Gastrocnemius medialis (tissue), 4 donors: ENCODE measurements at regions not wholly inside any gene's neighbourhood (a gene's known extent, or its start where the extent isn't known, plus 50 kb on each side); places are given as distances from the start of the nearest gene placed in this dataset.

ENCODE experiments used
- ATAC-seq, 2 donors: fragments of 150-250 bp; one replicate each; pipeline ENCODE4 v1.9.1; 2016
- DNase-seq, 2 donors: peaks; one replicate each; pipeline ENCODE4 v3.0.0-alpha.2; 2019
- H3K27ac ChIP-seq, 4 donors: fragments of 200-600 bp; sonication (generic); 1 replicate in 1 of 4; 2 replicates in 3 of 4; pipeline ENCODE4 v1.5.1; 2016 to 2018; ENCODE audit warnings: mild to moderate bottlenecking in 2 of 4, moderate library complexity in 1 of 4
- H3K27me3 ChIP-seq, 3 donors: fragments of 200-600 bp; sonication (generic) in 2 of 3; 1 replicate in 1 of 3; 2 replicates in 2 of 3; pipeline versions ENCODE4 v1.5.1 to v1.6.0; 2016 to 2019; ENCODE audit warnings: mild to moderate bottlenecking in 1 of 3, moderate library complexity in 1 of 3
- H3K36me3 ChIP-seq, 2 donors: fragments of 200-600 bp; sonication (generic) in 1 of 2; one replicate each; pipeline ENCODE4 v1.5.1; 2017 to 2018
- H3K4me1 ChIP-seq, 2 donors: fragments of 200-600 bp; sonication (generic) in 1 of 2; one replicate each; pipeline ENCODE4 v1.5.1; 2016 to 2017; ENCODE audit warnings: mild to moderate bottlenecking in 2 of 2
- H3K4me3 ChIP-seq, 4 donors: fragments of 200-600 bp; sonication (generic) in 3 of 4; 1 replicate in 1 of 4; 2 replicates in 3 of 4; pipeline ENCODE4 v1.5.1; 2016 to 2019; ENCODE audit warnings: mild to moderate bottlenecking in 2 of 4
- H3K9me3 ChIP-seq, 3 donors: fragments of 200-600 bp; sonication (generic) in 2 of 3; 1 replicate in 1 of 3; 2 replicates in 2 of 3; pipeline ENCODE4 v1.5.1; 2016 to 2019
- CTCF ChIP-seq, 5 experiments: fragments of 450-650 bp in 3 of 5; fragments of 200-600 bp in 2 of 5; sonication (generic) in 2 of 5; IDR thresholded peaks in 4 of 5; conservative IDR thresholded peaks in 1 of 5; 1 replicate in 4 of 5; 2 replicates in 1 of 5; pipeline ENCODE4 v1.5.1; 2016 to 2019; ENCODE audit warnings: antibody characterized with exemption in 5 of 5, mild to moderate bottlenecking in 3 of 5, moderate library complexity in 3 of 5
- POLR2A ChIP-seq, 2 donors: fragments of 450-650 bp; IDR thresholded peaks; one replicate each; pipeline ENCODE4 v1.6.1; 2017; ENCODE audit warnings: antibody characterized with exemption in 2 of 2, mild to moderate bottlenecking in 2 of 2, moderate library complexity in 2 of 2
- in situ Hi-C, 4 donors: fragments of 200-750 bp; cut with MboI; loops; one replicate each; pipeline versions ENCODE4 v1.15.0 to v1.8.0; 2017; ENCODE audit warnings: low sequenced_read_pairs in 4 of 4
- intact Hi-C: fragments of 100-400 bp; cut with DNase I; formaldehyde crosslinking; loops from one replicate; pipeline ENCODE4 v1.15.1; 2023; ENCODE audit warnings: low total_unique reads

GRCh38 chr6:145420599-145420998 lies 314.7 kb downstream of the EPM2A start:
- no peaks in the 10 kb centered on the region for H3K27me3 ChIP-seq
- H3K36me3 ChIP-seq: no peaks in the 10 kb centered on the region
- no peak overlapping the region for H3K27ac ChIP-seq
- no peaks in the 10 kb centered on the region for H3K9me3 ChIP-seq
- no peaks in the 10 kb centered on the region for H3K4me1 ChIP-seq
- H3K4me3 ChIP-seq: no peak overlapping the region
- DNase-seq: no peak
- intact Hi-C loops (no loop called here), in situ Hi-C loops (no loop called here)
- TF ChIP-seq POLR2A (IDR thresholded peaks at IDR 0.05) (no peak), CTCF (IDR thresholded peaks at IDR 0.05 in 4 of 5, conservative IDR thresholded peaks at IDR 0.05 in 1 of 5) (no peak)
- no peak for ATAC-seq

GRCh38 chr6:145423936-145424335 lies 311.4 kb downstream of the EPM2A start:
- no peak for DNase-seq
- in situ Hi-C loops (no loop called here), intact Hi-C loops (no loop called here)
- no peaks in the 10 kb centered on the region for H3K36me3 ChIP-seq
- no peaks in the 10 kb centered on the region for H3K4me1 ChIP-seq
- H3K27me3 ChIP-seq: no peaks in the 10 kb centered on the region
- no peaks in the 10 kb centered on the region for H3K9me3 ChIP-seq
- no peak overlapping the region for H3K4me3 ChIP-seq
- no peak overlapping the region for H3K27ac ChIP-seq
- no peak for ATAC-seq
- no peak for TF ChIP-seq POLR2A (IDR thresholded peaks at IDR 0.05)
- no peak for TF ChIP-seq CTCF (IDR thresholded peaks at IDR 0.05 in 4 of 5, conservative IDR thresholded peaks at IDR 0.05 in 1 of 5)

- in situ Hi-C loops: no loop called here
- DNase-seq: no peak
- intact Hi-C loops: no loop called here
- Histone ChIP-seq H3K4me3 (no peak overlapping the region), H3K36me3 (no peaks in the 10 kb centered on the region), H3K27ac (no peak overlapping the region), H3K4me1 (no peaks in the 10 kb centered on the region), H3K9me3 (no peaks in the 10 kb centered on the region), H3K27me3 (no peaks in the 10 kb centered on the region)
- ATAC-seq: no peak
- TF ChIP-seq CTCF (IDR thresholded peaks at IDR 0.05 in 4 of 5, conservative IDR thresholded peaks at IDR 0.05 in 1 of 5) (no peak), POLR2A (IDR thresholded peaks at IDR 0.05) (no peak)
Measured at GRCh38 chr6:145427232-145427631, 308.1 kb downstream of the EPM2A start.

GRCh38 chr6:145428706-145429105 lies 306.6 kb downstream of the EPM2A start:
- no peaks in the 10 kb centered on the region for H3K9me3 ChIP-seq
- H3K4me1 ChIP-seq: no peaks in the 10 kb centered on the region
- H3K27me3 ChIP-seq: no peaks in the 10 kb centered on the region
- TF ChIP-seq CTCF (IDR thresholded peaks at IDR 0.05 in 4 of 5, conservative IDR thresholded peaks at IDR 0.05 in 1 of 5): no peak
- no peak for TF ChIP-seq POLR2A (IDR thresholded peaks at IDR 0.05)
- intact Hi-C loops (no loop called here), in situ Hi-C loops (no loop called here)
- no peak overlapping the region for H3K27ac ChIP-seq
- H3K4me3 ChIP-seq: no peak overlapping the region
- ATAC-seq (no peak), DNase-seq (no peak)
- no peaks in the 10 kb centered on the region for H3K36me3 ChIP-seq

GRCh38 chr6:145442110-145442509 lies 293.2 kb downstream of the EPM2A start:
- no peaks in the 10 kb centered on the region for H3K36me3 ChIP-seq
- ATAC-seq: no peak
- H3K4me3 ChIP-seq: no peak overlapping the region
- DNase-seq: no peak
- TF ChIP-seq CTCF (IDR thresholded peaks at IDR 0.05 in 4 of 5, conservative IDR thresholded peaks at IDR 0.05 in 1 of 5): no peak
- no peak for TF ChIP-seq POLR2A (IDR thresholded peaks at IDR 0.05)
- no peaks in the 10 kb centered on the region for H3K9me3 ChIP-seq
- intact Hi-C loops: no loop called here
- no peak overlapping the region for H3K27ac ChIP-seq
- H3K4me1 ChIP-seq: no peaks in the 10 kb centered on the region
- in situ Hi-C loops: no loop called here
- H3K27me3 ChIP-seq: no peaks in the 10 kb centered on the region
